Islet precursor cell (in vitro differentiated cells): ENCODE measurements at regions not wholly inside any gene's neighbourhood (a gene's known extent, or its start where the extent isn't known, plus 50 kb on each side); places are given as distances from the start of the nearest gene placed in this dataset.
"Not testable (repeated sequence)": the region's sequence is repeated elsewhere in the genome, so short reads cannot be mapped to it uniquely, and the experiment has no call there.

Experiments used
- DNase-seq: peaks from one replicate; pipeline ENCODE4 v3.0.0-alpha.2; 2018

- no peak for DNase-seq
These were observed 502.4 kb upstream of the TNP1 start for GRCh38 chr2:217362286-217362685.

GRCh38 chr2:217361483-217361880 is 501.6 kb upstream of the TNP1 start:
- no peak for DNase-seq

GRCh38 chr2:217360781-217361482 is 501.1 kb upstream of the TNP1 start:
- no peak for DNase-seq

GRCh38 chr2:217360111-217360510 is 500.2 kb upstream of the TNP1 start:
- no peak for DNase-seq

GRCh38 chr2:217357886-217358620 is 498.2 kb upstream of the TNP1 start:
- no peak for DNase-seq

GRCh38 chr2:217356781-217357180 is 496.9 kb upstream of the TNP1 start:
- DNase-seq: no peak

GRCh38 chr2:217356142-217356541 is 496.3 kb upstream of the TNP1 start:
- no peak for DNase-seq

- no peak for DNase-seq
These were observed 493.7 kb upstream of the TNP1 start for GRCh38 chr2:217353591-217353990.

- DNase-seq: no peak
These were observed 491.5 kb upstream of the TNP1 start for GRCh38 chr2:217351378-217351777.

- no peak for DNase-seq
These were observed 489.4 kb upstream of the TNP1 start for GRCh38 chr2:217349251-217349650.

- DNase-seq: not testable (repeated sequence)
These were observed 487.8 kb upstream of the TNP1 start for GRCh38 chr2:217347630-217348029.

- not testable (repeated sequence) for DNase-seq
These were observed 486.2 kb upstream of the TNP1 start for GRCh38 chr2:217346043-217346442.

- DNase-seq: no peak
These were observed 481.0 kb upstream of the TNP1 start for GRCh38 chr2:217340899-217341298.

- DNase-seq: no peak
These were observed 480.3 kb upstream of the TNP1 start for GRCh38 chr2:217340176-217340575.

- DNase-seq: no peak
These were observed 479.9 kb upstream of the TNP1 start for GRCh38 chr2:217339753-217340152.

- DNase-seq: no peak
These were observed 478.5 kb upstream of the TNP1 start for GRCh38 chr2:217338306-217338916.

GRCh38 chr2:217337771-217338170 is 477.9 kb upstream of the TNP1 start:
- no peak for DNase-seq

- DNase-seq: no peak
These were observed 476.8 kb upstream of the TNP1 start for GRCh38 chr2:217336694-217337093.

- DNase-seq: no peak
These were observed 475.6 kb upstream of the TNP1 start for GRCh38 chr2:217335341-217335966.

- DNase-seq: no peak
These were observed 474.7 kb upstream of the TNP1 start for GRCh38 chr2:217334561-217334960.

GRCh38 chr2:217332866-217333265 is 473.0 kb upstream of the TNP1 start:
- DNase-seq: peak; percentile 80

- no peak for DNase-seq
These were observed 472.5 kb upstream of the TNP1 start for GRCh38 chr2:217332417-217332791.

- peak; percentile 98 for DNase-seq
These were observed 471.9 kb upstream of the TNP1 start for GRCh38 chr2:217331523-217332416.
